H9 (cell line): ENCODE measurements at regions not wholly inside any gene's neighbourhood (a gene's known extent, or its start where the extent isn't known, plus 50 kb on each side); places are given as distances from the start of the nearest gene placed in this dataset.
"Not testable (repeated sequence)": the region's sequence is repeated elsewhere in the genome, so short reads cannot be mapped to it uniquely, and the experiment has no call there.

Experiments used
- DNase-seq: peaks from one replicate; pipeline ENCODE4 v3.0.0-alpha.2; 2017
- H2AFZ ChIP-seq: one replicate; pipeline ENCODE4 v1.6.1; 2013; ENCODE audit warnings: mild to moderate bottlenecking, low read length, control low read depth, moderate library complexity
- H2AK5ac ChIP-seq: 2 replicates; pipeline ENCODE4 v1.6.1; 2013; ENCODE audit warnings: low read length, control low read depth, mixed read lengths; ENCODE audit not compliant: insufficient read length
- H2BK120ac ChIP-seq: one replicate; pipeline ENCODE4 v1.6.1; 2013; ENCODE audit warnings: low read depth, mild to moderate bottlenecking, low read length, control low read depth, inconsistent platforms; ENCODE audit not compliant: poor library complexity, severe bottlenecking
- H2BK12ac ChIP-seq: 2 replicates; pipeline ENCODE4 v1.6.1; 2013; ENCODE audit warnings: low read length, control low read depth, mixed read lengths, low read depth; ENCODE audit not compliant: insufficient read length
- H2BK15ac ChIP-seq: 2 replicates; pipeline ENCODE4 v1.6.1; 2013; ENCODE audit warnings: low read depth, low read length, control low read depth
- H2BK20ac ChIP-seq: one replicate; pipeline ENCODE4 v1.6.1; 2013; ENCODE audit warnings: low read depth, mild to moderate bottlenecking, low read length, control low read depth, inconsistent platforms; ENCODE audit not compliant: poor library complexity, severe bottlenecking
- H2BK5ac ChIP-seq: 2 replicates; pipeline ENCODE4 v1.6.1; 2013; ENCODE audit warnings: low read length, control low read depth, mixed read lengths; ENCODE audit not compliant: insufficient read length
- H3K14ac ChIP-seq: 2 replicates; pipeline ENCODE4 v1.6.1; 2013; ENCODE audit warnings: low read length, control low read depth; ENCODE audit not compliant: insufficient read depth
- H3K18ac ChIP-seq: 2 replicates; pipeline ENCODE4 v1.6.1; 2013; ENCODE audit warnings: low read depth, mild to moderate bottlenecking, mixed read lengths, low read length, control low read depth; ENCODE audit not compliant: insufficient read length
- H3K23ac ChIP-seq: 2 replicates; pipeline ENCODE4 v1.6.1; 2013; ENCODE audit warnings: low read length, control low read depth, mixed read lengths, low read depth; ENCODE audit not compliant: insufficient read length
- H3K23me2 ChIP-seq: 2 replicates; pipeline ENCODE4 v1.6.1; 2013; ENCODE audit warnings: low read depth, mild to moderate bottlenecking, mixed read lengths, low read length, control low read depth; ENCODE audit not compliant: insufficient read length, poor library complexity, severe bottlenecking
- H3K27ac ChIP-seq: 2 replicates; pipeline ENCODE4 v1.5.1; 2013; ENCODE audit warnings: low read length, control low read depth, mixed read lengths, low read depth; ENCODE audit not compliant: insufficient read length
- H3K27me3 ChIP-seq: 2 replicates; pipeline ENCODE4 v1.6.1; 2013; ENCODE audit warnings: low read length, control low read depth, inconsistent platforms; ENCODE audit not compliant: insufficient read depth
- H3K4ac ChIP-seq: 2 replicates; pipeline ENCODE4 v1.6.1; 2013; ENCODE audit warnings: low read depth, mild to moderate bottlenecking, control low read depth, inconsistent platforms, low read length, moderate library complexity
- H3K4me1 ChIP-seq: 2 replicates; pipeline ENCODE4 v1.6.1; 2013; ENCODE audit warnings: low read length, control low read depth, inconsistent platforms; ENCODE audit not compliant: insufficient read depth
- H3K4me2 ChIP-seq: 2 replicates; pipeline ENCODE4 v1.6.1; 2013; ENCODE audit warnings: low read length, control low read depth, mixed read lengths; ENCODE audit not compliant: insufficient read length, insufficient read depth
- H3K56ac ChIP-seq: 2 replicates; pipeline ENCODE4 v1.6.1; 2013; ENCODE audit warnings: low read depth, mild to moderate bottlenecking, mixed read lengths, low read length, control low read depth; ENCODE audit not compliant: insufficient read length
- H3K79me1 ChIP-seq: 2 replicates; pipeline ENCODE4 v1.6.1; 2013; ENCODE audit warnings: low read depth, mild to moderate bottlenecking, moderate library complexity, low read length, control low read depth, inconsistent platforms; ENCODE audit not compliant: insufficient read depth, poor library complexity, severe bottlenecking
- H3K79me2 ChIP-seq: 2 replicates; pipeline ENCODE4 v1.6.1; 2013; ENCODE audit warnings: low read length, control low read depth, inconsistent platforms; ENCODE audit not compliant: insufficient read depth
- H3K9ac ChIP-seq: 2 replicates; pipeline ENCODE4 v1.6.1; 2013; ENCODE audit warnings: low read length, control low read depth, mixed read lengths; ENCODE audit not compliant: insufficient read length; ENCODE audit errors: extremely low read depth
- H3K9me3 ChIP-seq: one replicate; pipeline ENCODE4 v1.6.1; 2013; ENCODE audit warnings: low read depth, low read length, inconsistent platforms; ENCODE audit not compliant: control insufficient read depth
- H3T11ph ChIP-seq: one replicate; pipeline ENCODE4 v1.6.1; 2013; ENCODE audit warnings: mild to moderate bottlenecking, low read length, control low read depth, inconsistent platforms
- H4K20me1 ChIP-seq: one replicate; pipeline ENCODE4 v1.6.1; 2013; ENCODE audit not compliant: control insufficient read depth, insufficient read length, insufficient read depth
- H4K5ac ChIP-seq: 2 replicates; pipeline ENCODE4 v1.6.1; 2013; ENCODE audit warnings: low read depth, mild to moderate bottlenecking, mixed read lengths, low read length, control low read depth; ENCODE audit not compliant: insufficient read length
- H4K8ac ChIP-seq: replicated peaks from 2 replicates; pipeline ENCODE4 v1.6.1; 2013; ENCODE audit warnings: low read length, control low read depth, mixed read lengths, low read depth; ENCODE audit not compliant: insufficient read length
- H4K91ac ChIP-seq: 2 replicates; pipeline ENCODE4 v1.6.1; 2013; ENCODE audit warnings: low read depth, mild to moderate bottlenecking, moderate library complexity, mixed read lengths, low read length, control low read depth; ENCODE audit not compliant: insufficient read length
- H3K27ac Mint-ChIP-seq, 3 experiments: 2 replicates in 2 of 3; 3 replicates in 1 of 3; pipeline ENCODE4 v1.8.0; 2020 to 2021; ENCODE audit warnings: mixed read lengths in 3 of 3, mild to moderate bottlenecking in 1 of 3, moderate library complexity in 1 of 3
- H3K27me3 Mint-ChIP-seq: 2 replicates; pipeline ENCODE4 v1.8.0; 2021; ENCODE audit warnings: low read depth, mild to moderate bottlenecking, moderate library complexity, mixed read lengths
- H3K36me3 Mint-ChIP-seq, 3 experiments: 2 replicates in 2 of 3; 3 replicates in 1 of 3; pipeline ENCODE4 v1.8.0; 2020 to 2021; ENCODE audit warnings: low read depth in 3 of 3, mixed read lengths in 3 of 3; ENCODE audit not compliant: insufficient read depth in 1 of 3
- H3K4me1 Mint-ChIP-seq, 2 experiments: 2 replicates each; pipeline ENCODE4 v1.8.0; 2020; ENCODE audit warnings: mixed read lengths in 2 of 2
- H3K4me3 Mint-ChIP-seq, 2 experiments: 2 replicates in 1 of 2; 3 replicates in 1 of 2; pipeline ENCODE4 v1.8.0; 2020 to 2021; ENCODE audit warnings: mild to moderate bottlenecking in 2 of 2, mixed read lengths in 2 of 2, moderate library complexity in 1 of 2
- H3K9me3 Mint-ChIP-seq, 2 experiments: 2 replicates in 1 of 2; 3 replicates in 1 of 2; pipeline ENCODE4 v1.8.0; 2020; ENCODE audit warnings: mild to moderate bottlenecking in 2 of 2, mixed read lengths in 2 of 2, moderate library complexity in 1 of 2
- CTCF ChIP-seq: fragments of 200-600 bp; sonication (generic); conservative IDR thresholded peaks from 3 replicates; pipeline ENCODE4 v1.8.0; 2021; ENCODE audit warnings: antibody characterized with exemption, mild to moderate bottlenecking
- WGBS: extraction: QIAGEN DNeasy Blood & Tissue Kit; methylation state at CpG from one replicate; pipeline ENCODE4 v1.1.7; 2013; ENCODE audit warnings: missing lambda C conversion rate, low lambda C conversion rate, mixed read lengths; ENCODE audit not compliant: insufficient read length; ENCODE audit errors: extremely low coverage; 5-methylcytosine and 5-hydroxymethylcytosine counted together

DNA sequence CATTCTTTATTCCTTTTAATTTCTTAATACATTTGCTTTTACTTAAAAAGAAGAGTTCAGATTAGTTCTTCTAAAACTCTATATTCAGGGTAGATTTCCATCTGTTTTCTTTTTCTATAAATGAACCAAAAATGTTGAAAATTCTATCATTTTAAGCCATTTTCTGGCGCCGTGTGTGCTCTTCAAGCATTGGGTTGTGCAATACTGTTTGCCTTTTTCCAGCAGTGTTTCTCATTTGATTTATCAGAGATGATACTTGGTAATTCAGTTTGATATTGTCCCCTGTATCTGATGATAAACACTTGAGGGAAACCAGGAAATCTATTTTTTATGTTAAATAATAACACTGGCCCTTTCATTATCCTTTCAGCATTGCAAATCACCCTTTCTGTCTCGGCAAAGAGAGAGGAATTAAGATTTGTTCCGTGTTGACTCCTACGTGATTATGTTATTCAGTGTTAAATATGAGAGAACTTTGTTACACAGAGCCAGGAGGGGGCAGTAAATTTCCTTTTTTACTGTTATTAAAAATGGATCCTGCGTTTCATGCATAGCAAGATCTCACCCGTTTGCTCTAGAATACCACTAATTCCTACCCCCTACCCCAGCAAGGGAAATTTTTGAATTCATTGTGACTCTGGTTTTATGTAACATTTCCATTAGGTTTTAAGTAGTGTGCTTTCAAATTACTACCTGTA, 606.9 kb upstream of the RBFOX1 start:
- Histone ChIP-seq H3K56ac (no peak overlapping the region), H3K14ac (no peak overlapping the region), H3K9me3 (no peaks in the 10 kb centered on the region), H3K4ac (no peak overlapping the region), H3K4me1 (no peaks in the 10 kb centered on the region), H4K20me1 (no peaks in the 10 kb centered on the region), H2BK5ac (no peak overlapping the region), H2BK120ac (no peak overlapping the region), H2BK12ac (no peak overlapping the region), H3K9ac (no peak overlapping the region), H3K27ac (no peak overlapping the region), H4K5ac (no peak overlapping the region), H3K23ac (no peak overlapping the region), H2BK20ac (no peak overlapping the region), H2AK5ac (no peak overlapping the region), H3K4me2 (no peak overlapping the region), H4K91ac (no peak overlapping the region), H3T11ph (no peak overlapping the region), H3K79me2 (no peaks in the 10 kb centered on the region), H4K8ac (no peak overlapping the region), H3K23me2 (no peaks in the 10 kb centered on the region), H2AFZ (no peak overlapping the region), H3K79me1 (no peaks in the 10 kb centered on the region), H3K27me3 (no peaks in the 10 kb centered on the region), H3K18ac (no peak overlapping the region), H2BK15ac (no peak overlapping the region)
- no peak overlapping the region for H3K27ac Mint-ChIP-seq
- peaks cover 14% of the 10 kb centered on the region for H3K27me3 Mint-ChIP-seq
- DNase-seq = no peak
- peak; percentile 53 for TF ChIP-seq CTCF
- no peaks in the 10 kb centered on the region for H3K36me3 Mint-ChIP-seq
- no peak overlapping the region for H3K4me3 Mint-ChIP-seq
- 0 out of 4 replicates have a peak, but pooled peaks cover 0 to 2% of the 10 kb centered on the region in 2 experiments for H3K4me1 Mint-ChIP-seq
- H3K9me3 Mint-ChIP-seq = no peaks in the 10 kb centered on the region
- WGBS = no CpG with 5 or more reads among the region's 7 CpGs

DNA sequence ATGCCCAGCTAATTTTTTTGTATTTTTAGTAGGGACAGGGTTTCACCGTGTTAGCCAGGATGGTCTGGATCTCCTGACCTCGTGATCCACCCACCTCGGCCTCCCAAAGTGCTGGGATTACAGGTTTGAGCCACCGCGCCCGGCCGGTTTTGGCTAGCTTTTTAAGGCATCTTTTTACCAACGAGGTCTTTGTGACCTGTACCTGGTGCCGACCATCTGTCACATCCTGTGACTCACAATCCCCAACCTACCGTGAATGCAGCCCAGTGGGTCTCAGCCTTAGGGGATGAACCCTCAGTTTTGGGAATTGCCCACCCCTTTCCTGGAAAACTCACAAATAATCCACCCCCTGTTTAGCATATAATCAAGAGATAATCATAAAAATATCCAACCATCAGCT, 607.4 kb upstream of the RBFOX1 start:
- not testable (repeated sequence) for H3K79me2 ChIP-seq, H3K23ac ChIP-seq, H2AK5ac ChIP-seq, H2BK15ac ChIP-seq, H3K4me2 ChIP-seq, H3K4me3 Mint-ChIP-seq, H3K56ac ChIP-seq, DNase-seq, H3K36me3 Mint-ChIP-seq, H3K27me3 Mint-ChIP-seq, H3K9me3 Mint-ChIP-seq, H4K8ac ChIP-seq, H2BK20ac ChIP-seq, H3K27ac ChIP-seq, H4K20me1 ChIP-seq, H3K27ac Mint-ChIP-seq, H3K4ac ChIP-seq, H4K91ac ChIP-seq, H2BK120ac ChIP-seq, H2AFZ ChIP-seq, H3K23me2 ChIP-seq, H3K27me3 ChIP-seq, H2BK5ac ChIP-seq, H3K4me1 Mint-ChIP-seq, H3K9me3 ChIP-seq, H3K4me1 ChIP-seq, H3K18ac ChIP-seq, H3T11ph ChIP-seq, H2BK12ac ChIP-seq, H3K79me1 ChIP-seq, H3K14ac ChIP-seq, H3K9ac ChIP-seq, H4K5ac ChIP-seq
- no CpG with 5 or more reads among the region's 10 CpGs for WGBS
